MCF 10A (cell line): ENCODE measurements at regions not wholly inside any gene's neighbourhood (a gene's known extent, or its start where the extent isn't known, plus 50 kb on each side); places are given as distances from the start of the nearest gene placed in this dataset.
A peak's percentile ranks its signal among the peaks of the same experiment; 100 is the strongest.

ENCODE experiments used
- BruUV-seq: library from RNA; stranded (reverse); fragments of 400-500 nt; replicated peaks from 2 replicates; lab custom pipeline; 2021; lab: Mats Ljungman, UMichigan
- CTCF ChIA-PET: fragments of 300-600 bp; sonication (Branson Sonifier 250); formaldehyde crosslinking; extraction: SDS; loops from one replicate; lab custom pipeline; 2021; ENCODE audit warnings: antibody characterized with exemption, inconsistent platforms; lab: Yijun Ruan, JAX
- POLR2A ChIA-PET: fragments of 300-600, 350-650 bp; sonication (Branson Sonifier 250); formaldehyde crosslinking; extraction: SDS; loops from one replicate; lab custom pipeline; 2020; ENCODE audit warnings: antibody characterized with exemption, inconsistent platforms; lab: Yijun Ruan, JAX
- DNase-seq: peaks from one replicate; pipeline ENCODE4 v3.0.0-alpha.2; 2018; ENCODE audit not compliant: unreplicated experiment
- H3K27ac Mint-ChIP-seq: one replicate; pipeline ENCODE4 v1.8.0; 2022; ENCODE audit warnings: mild to moderate bottlenecking, low read depth, mixed read lengths; ENCODE audit not compliant: unreplicated experiment
- H3K27me3 Mint-ChIP-seq: one replicate; pipeline ENCODE4 v1.8.0; 2022; ENCODE audit warnings: mixed read lengths; ENCODE audit not compliant: insufficient read depth, unreplicated experiment
- H3K36me3 Mint-ChIP-seq: one replicate; pipeline ENCODE4 v1.8.0; 2022; ENCODE audit warnings: mild to moderate bottlenecking, moderate library complexity, mixed read lengths; ENCODE audit not compliant: insufficient read depth, unreplicated experiment
- H3K4me1 Mint-ChIP-seq: one replicate; pipeline ENCODE4 v1.8.0; 2022; ENCODE audit warnings: mixed read lengths; ENCODE audit not compliant: insufficient read depth, unreplicated experiment
- H3K4me3 Mint-ChIP-seq: one replicate; pipeline ENCODE4 v1.8.0; 2022; ENCODE audit warnings: mild to moderate bottlenecking, moderate library complexity, mixed read lengths; ENCODE audit not compliant: unreplicated experiment
- H3K9me3 Mint-ChIP-seq: one replicate; pipeline ENCODE4 v1.8.0; 2022; ENCODE audit warnings: mixed read lengths; ENCODE audit not compliant: unreplicated experiment
- CTCF ChIP-seq: fragments of 200-600 bp; IDR thresholded peaks from one replicate; pipeline ENCODE4 v1.8.0; 2022; ENCODE audit warnings: antibody characterized with exemption, mild to moderate bottlenecking; ENCODE audit not compliant: unreplicated experiment
- intact Hi-C: fragments of 100-400 bp; cut with micrococcal nuclease; formaldehyde crosslinking; loops from 2 replicates; pipeline ENCODE4 v1.14.1; 2022

- intact Hi-C loops = loop anchor here (2.0 to 10.0 kb wide), 4 partner anchors 46 to 1069 kb away; no protein-coding TSS in a partner anchor
- DNase-seq = peak; percentile 79
- H3K4me3 Mint-ChIP-seq = no peak overlapping the region
- BruUV-seq = no TSS peak
- H3K27me3 Mint-ChIP-seq = peaks cover 39% of the 10 kb centered on the region
- CTCF ChIA-PET = interaction anchor here (0.6 to 8.2 kb wide), 43 partner anchors 8 to 1070 kb away, joined by 3 to 247 read pairs (median 4); partner anchors contain the start of gene ALK
- POLR2A ChIA-PET = interaction anchor here (1.7 kb wide), 1 partner anchor 103 kb away, joined by 5 read pairs; no protein-coding TSS in a partner anchor
- no peak overlapping the region for H3K27ac Mint-ChIP-seq
- H3K4me1 Mint-ChIP-seq = no peaks in the 10 kb centered on the region
- H3K9me3 Mint-ChIP-seq = no peaks in the 10 kb centered on the region
- no peaks in the 10 kb centered on the region for H3K36me3 Mint-ChIP-seq
- peak; percentile 71 for TF ChIP-seq CTCF
Measured at GRCh38 chr2:30026091-30027055, 105.0 kb upstream of the ALK start.

- ChIA-PET POLR2A (interaction anchor here (0.6 kb wide), 1 partner anchor 391 kb away, joined by 3 read pairs; no protein-coding TSS in a partner anchor), CTCF (interaction anchor here (8.2 kb wide), 1 partner anchor 105 kb away, joined by 247 read pairs; the partner anchor contains the start of gene ALK)
- intact Hi-C loops = loop anchor here (5.0 to 10.0 kb wide), 3 partner anchors 733 to 1073 kb away; no protein-coding TSS in a partner anchor
- TF ChIP-seq CTCF = no peak
- BruUV-seq = no TSS peak
- no peaks in the 10 kb centered on the region for H3K9me3 Mint-ChIP-seq
- DNase-seq = no peak
- no peak overlapping the region for H3K4me3 Mint-ChIP-seq
- no peaks in the 10 kb centered on the region for H3K36me3 Mint-ChIP-seq
- H3K27me3 Mint-ChIP-seq = peaks cover 45% of the 10 kb centered on the region
- no peaks in the 10 kb centered on the region for H3K4me1 Mint-ChIP-seq
- no peak overlapping the region for H3K27ac Mint-ChIP-seq
Measured at GRCh38 chr2:30029804-30030203, 108.4 kb upstream of the ALK start.

- no peak for DNase-seq
- no peak overlapping the region for H3K27ac Mint-ChIP-seq
- no peaks in the 10 kb centered on the region for H3K9me3 Mint-ChIP-seq
- BruUV-seq = no TSS peak
- peaks cover 45% of the 10 kb centered on the region for H3K27me3 Mint-ChIP-seq
- H3K4me1 Mint-ChIP-seq = no peaks in the 10 kb centered on the region
- H3K4me3 Mint-ChIP-seq = no peak overlapping the region
- ChIA-PET CTCF (interaction anchor here (1.1 kb wide), 1 partner anchor 107 kb away, joined by 4 read pairs; no protein-coding TSS in a partner anchor), POLR2A (no interaction called here)
- intact Hi-C loops = no loop called here
- H3K36me3 Mint-ChIP-seq = no peaks in the 10 kb centered on the region
- TF ChIP-seq CTCF = no peak
Measured at GRCh38 chr2:30030361-30030760, 109.0 kb upstream of the ALK start.

GRCh38 chr2:30031184-30031583 lies 109.8 kb upstream of the ALK start:
- H3K9me3 Mint-ChIP-seq = no peaks in the 10 kb centered on the region
- no peak for TF ChIP-seq CTCF
- BruUV-seq = no TSS peak
- ChIA-PET POLR2A (no interaction called here), CTCF (interaction anchor here (1.1 kb wide), 1 partner anchor 107 kb away, joined by 4 read pairs; no protein-coding TSS in a partner anchor)
- H3K4me1 Mint-ChIP-seq = no peaks in the 10 kb centered on the region
- H3K27me3 Mint-ChIP-seq = peaks cover 45% of the 10 kb centered on the region
- intact Hi-C loops = no loop called here
- H3K36me3 Mint-ChIP-seq = no peaks in the 10 kb centered on the region
- H3K4me3 Mint-ChIP-seq = no peak overlapping the region
- no peak overlapping the region for H3K27ac Mint-ChIP-seq
- DNase-seq = no peak
